BLaER1 treated with 17β-estradiol and CSF1 and Interleukin-3, amounts not matched to agents 10 nM and 100 nM (cell line): ENCODE measurements at regions not wholly inside any gene's neighbourhood (a gene's known extent, or its start where the extent isn't known, plus 50 kb on each side); places are given as distances from the start of the nearest gene placed in this dataset.
A peak's percentile ranks its signal among the peaks of the same experiment; 100 is the strongest.

Experiments used
- H3K27ac ChIP-seq, 11 experiments: shearing (Covaris generic); formaldehyde crosslinking; 2 replicates each; pipeline ENCODE4 v1.8.1; 2022
- H3K27me3 ChIP-seq, 11 experiments: shearing (Covaris generic); formaldehyde crosslinking; 2 replicates each; pipeline ENCODE4 v1.8.1; 2022
- H3K36me3 ChIP-seq, 11 experiments: shearing (Covaris generic); formaldehyde crosslinking; 2 replicates each; pipeline ENCODE4 v1.8.1; 2022
- H3K4me1 ChIP-seq, 10 experiments: shearing (Covaris generic); formaldehyde crosslinking; 2 replicates each; pipeline ENCODE4 v1.8.1; 2022
- H3K4me2 ChIP-seq, 11 experiments: shearing (Covaris generic); formaldehyde crosslinking; 2 replicates each; pipeline ENCODE4 v1.8.1; 2022
- H3K4me3 ChIP-seq, 10 experiments: shearing (Covaris generic); formaldehyde crosslinking; 2 replicates each; pipeline ENCODE4 v1.8.1; 2022
- H3K9ac ChIP-seq, 11 experiments: shearing (Covaris generic); formaldehyde crosslinking; 2 replicates each; pipeline ENCODE4 v1.8.1; 2022
- H3K9me3 ChIP-seq, 11 experiments: shearing (Covaris generic); formaldehyde crosslinking; replicated peaks in 1 of 11; 2 replicates each; pipeline ENCODE4 v1.8.1; 2022
- H4K20me1 ChIP-seq, 11 experiments: shearing (Covaris generic); formaldehyde crosslinking; 2 replicates each; pipeline ENCODE4 v1.8.1; 2022
- Cebpa-rat ChIP-seq, 11 experiments: shearing (Covaris generic); IDR thresholded peaks; 2 replicates each; pipeline ENCODE4 v1.8.1; 2022

GRCh38 chrX:39437670-39438441 is 636.6 kb downstream of the MID1IP1 start:
- Histone ChIP-seq H3K9ac (no peak overlapping the region), H3K9me3 (peaks cover 9 to 27% (median 13%) of the 10 kb centered on the region in 11 experiments), H3K27ac (peak overlapping the region in 7 of 11 experiments; percentile 29 to 87 (median 56); a peak in 9 of 22 replicates), H3K4me2 (peak overlapping the region in 4 of 11 experiments; percentile 7 to 89 (median 81); a peak in 5 of 22 replicates), H3K4me1 (peaks cover 61 to 82% (median 75%) of the 10 kb centered on the region in 10 experiments), H3K27me3 (peaks cover 0 to 6% (median 0%) of the 10 kb centered on the region in 11 experiments; a peak in 2 of 22 replicates), H4K20me1 (no peaks in the 10 kb centered on the region), H3K4me3 (no peak overlapping the region), H3K36me3 (no peaks in the 10 kb centered on the region)
- no peak for TF ChIP-seq Cebpa-rat (IDR thresholded peaks at IDR 0.05)

- no peak for TF ChIP-seq Cebpa-rat (IDR thresholded peaks at IDR 0.05)
- peaks cover 0 to 6% (median 0%) of the 10 kb centered on the region in 11 experiments; a peak in 1 of 22 replicates for H3K27me3 ChIP-seq
- peaks cover 69 to 86% (median 82%) of the 10 kb centered on the region in 10 experiments for H3K4me1 ChIP-seq
- H3K4me3 ChIP-seq = no peak overlapping the region
- H4K20me1 ChIP-seq = no peaks in the 10 kb centered on the region
- H3K4me2 ChIP-seq = peak overlapping the region in 10 of 11 experiments; percentile 16 to 89 (median 78); a peak in 13 of 22 replicates
- H3K9ac ChIP-seq = no peak overlapping the region
- peaks cover 9 to 27% (median 13%) of the 10 kb centered on the region in 11 experiments for H3K9me3 ChIP-seq
- H3K27ac ChIP-seq = no peak overlapping the region; a peak in 1 of 22 replicates
- no peaks in the 10 kb centered on the region for H3K36me3 ChIP-seq
These were observed 637.6 kb downstream of the MID1IP1 start for GRCh38 chrX:39438603-39439602.

GRCh38 chrX:39439906-39440798 is 638.9 kb downstream of the MID1IP1 start:
- TF ChIP-seq Cebpa-rat (IDR thresholded peaks at IDR 0.05) = no peak
- peaks cover 57 to 87% (median 78%) of the 10 kb centered on the region in 10 experiments for H3K4me1 ChIP-seq
- H3K27me3 ChIP-seq = peaks cover 0 to 6% (median 0%) of the 10 kb centered on the region in 11 experiments; a peak in 1 of 22 replicates
- H3K9ac ChIP-seq = peak overlapping the region in 2 of 11 experiments; percentile 14 to 31; a peak in 2 of 22 replicates
- H3K4me2 ChIP-seq = peak overlapping the region; percentile 56 to 89 (median 79)
- H4K20me1 ChIP-seq = no peaks in the 10 kb centered on the region
- H3K36me3 ChIP-seq = no peaks in the 10 kb centered on the region
- H3K27ac ChIP-seq = peak overlapping the region in 9 of 11 experiments; percentile 5 to 66 (median 29); a peak in 9 of 22 replicates
- H3K4me3 ChIP-seq = no peak overlapping the region
- H3K9me3 ChIP-seq = peaks cover 9 to 26% (median 13%) of the 10 kb centered on the region in 11 experiments

GRCh38 chrX:39440799-39441284 is 639.6 kb downstream of the MID1IP1 start:
- Histone ChIP-seq H3K9me3 (peaks cover 9 to 19% (median 12%) of the 10 kb centered on the region in 11 experiments), H3K27me3 (peaks cover 0 to 6% (median 0%) of the 10 kb centered on the region in 11 experiments; a peak in 1 of 22 replicates), H3K4me1 (peaks cover 50 to 81% (median 72%) of the 10 kb centered on the region in 10 experiments), H3K4me2 (peak overlapping the region; percentile 56 to 89 (median 79)), H3K27ac (peak overlapping the region in 3 of 11 experiments; percentile 5 to 66 (median 39); a peak in 4 of 22 replicates), H3K9ac (no peak overlapping the region), H4K20me1 (no peaks in the 10 kb centered on the region), H3K4me3 (no peak overlapping the region), H3K36me3 (no peaks in the 10 kb centered on the region)
- TF ChIP-seq Cebpa-rat (IDR thresholded peaks at IDR 0.05) = no peak

GRCh38 chrX:39442332-39442731 is 641.1 kb downstream of the MID1IP1 start:
- Histone ChIP-seq H3K9me3 (peaks cover 4 to 10% (median 5%) of the 10 kb centered on the region in 11 experiments), H3K4me2 (peak overlapping the region; percentile 56 to 89 (median 79)), H3K4me3 (peak overlapping the region in 2 of 10 experiments; percentile 1 to 15; a peak in 2 of 20 replicates), H3K9ac (peak overlapping the region in 4 of 11 experiments; percentile 0 to 42 (median 21); a peak in 3 of 22 replicates), H3K27me3 (peaks cover 0 to 6% (median 0%) of the 10 kb centered on the region in 11 experiments; a peak in 1 of 22 replicates), H3K36me3 (no peaks in the 10 kb centered on the region), H3K4me1 (peaks cover 35 to 66% (median 57%) of the 10 kb centered on the region in 10 experiments), H4K20me1 (no peaks in the 10 kb centered on the region), H3K27ac (peak overlapping the region in 8 of 11 experiments; percentile 13 to 66 (median 38); a peak in 11 of 22 replicates)
- no peak for TF ChIP-seq Cebpa-rat (IDR thresholded peaks at IDR 0.05)

- no peak overlapping the region for H3K9ac ChIP-seq
- H3K4me2 ChIP-seq = peak overlapping the region; percentile 24 to 89 (median 79); a peak in 20 of 22 replicates
- no peak overlapping the region for H3K4me3 ChIP-seq
- TF ChIP-seq Cebpa-rat (IDR thresholded peaks at IDR 0.05) = no peak
- H3K27ac ChIP-seq = peak overlapping the region in 6 of 11 experiments; percentile 13 to 66 (median 52); a peak in 10 of 22 replicates
- H3K27me3 ChIP-seq = peaks cover 0 to 6% (median 0%) of the 10 kb centered on the region in 11 experiments; a peak in 1 of 22 replicates
- H3K9me3 ChIP-seq = peaks cover 0 to 1% (median 0%) of the 10 kb centered on the region in 11 experiments; a peak in 1 of 22 replicates
- no peaks in the 10 kb centered on the region for H4K20me1 ChIP-seq
- peaks cover 35 to 60% (median 55%) of the 10 kb centered on the region in 10 experiments for H3K4me1 ChIP-seq
- no peaks in the 10 kb centered on the region for H3K36me3 ChIP-seq
These were observed 642.0 kb downstream of the MID1IP1 start for GRCh38 chrX:39443240-39443639.

- Histone ChIP-seq H3K9ac (no peak overlapping the region), H3K4me3 (no peak overlapping the region), H4K20me1 (no peaks in the 10 kb centered on the region), H3K9me3 (no peaks in the 10 kb centered on the region; a peak in 1 of 22 replicates), H3K27me3 (peaks cover 0 to 5% (median 0%) of the 10 kb centered on the region in 11 experiments; a peak in 1 of 22 replicates), H3K27ac (no peak overlapping the region), H3K4me1 (peaks cover 29 to 42% (median 38%) of the 10 kb centered on the region in 10 experiments), H3K4me2 (no peak overlapping the region), H3K36me3 (no peaks in the 10 kb centered on the region)
- no peak for TF ChIP-seq Cebpa-rat (IDR thresholded peaks at IDR 0.05)
These were observed 644.1 kb downstream of the MID1IP1 start for GRCh38 chrX:39445336-39445735.
